ENCODE measurements at regions not wholly inside any gene's neighbourhood (a gene's known extent, or its start where the extent isn't known, plus 50 kb on each side); places are given as distances from the start of the nearest gene placed in this dataset.

GRCh38 chr9:89883401-89884341, 278.9 kb downstream of the GADD45G start:
- no peak for DNase-seq (ENCODE audit: low spot score)

GRCh38 chr9:89884356-89885083, 279.7 kb downstream of the GADD45G start:
- no peak for DNase-seq (ENCODE audit: low spot score)

GRCh38 chr9:89885156-89885555, 280.3 kb downstream of the GADD45G start:
- no peak for DNase-seq (ENCODE audit: low spot score)

- DNase-seq (ENCODE audit: low spot score) = no peak
Measured at GRCh38 chr9:89886281-89886700, 281.5 kb downstream of the GADD45G start.

GRCh38 chr9:89887286-89887685, 282.5 kb downstream of the GADD45G start:
- DNase-seq (ENCODE audit: low spot score) = no peak

- DNase-seq (ENCODE audit: low spot score) = no peak
Measured at GRCh38 chr9:89888233-89888632, 283.4 kb downstream of the GADD45G start.

GRCh38 chr9:89888677-89889076, 283.9 kb downstream of the GADD45G start:
- no peak for DNase-seq (ENCODE audit: low spot score)

GRCh38 chr9:89889865-89890264, 285.1 kb downstream of the GADD45G start:
- DNase-seq (ENCODE audit: low spot score) = no peak

- DNase-seq (ENCODE audit: low spot score) = no peak
Measured at GRCh38 chr9:89890326-89890980, 285.6 kb downstream of the GADD45G start.

GRCh38 chr9:89891221-89891590, 286.4 kb downstream of the GADD45G start:
- DNase-seq (ENCODE audit: low spot score) = no peak

- no peak for DNase-seq (ENCODE audit: low spot score)
Measured at GRCh38 chr9:89891591-89892304, 286.9 kb downstream of the GADD45G start.

GRCh38 chr9:89892920-89893319, 288.1 kb downstream of the GADD45G start:
- DNase-seq (ENCODE audit: low spot score) = no peak

- no peak for DNase-seq (ENCODE audit: low spot score)
Measured at GRCh38 chr9:89893886-89894285, 289.1 kb downstream of the GADD45G start.

GRCh38 chr9:89896806-89897340, 292.1 kb downstream of the GADD45G start:
- DNase-seq (ENCODE audit: low spot score) = no peak

- DNase-seq (ENCODE audit: low spot score) = no peak
Measured at GRCh38 chr9:89899573-89899972, 294.8 kb downstream of the GADD45G start.

GRCh38 chr9:89901920-89902319, 297.1 kb downstream of the GADD45G start:
- DNase-seq (ENCODE audit: low spot score) = no peak

GRCh38 chr9:89902450-89903140, 297.8 kb downstream of the GADD45G start:
- DNase-seq (ENCODE audit: low spot score) = no peak

- no peak for DNase-seq (ENCODE audit: low spot score)
Measured at GRCh38 chr9:89903141-89903475, 298.3 kb downstream of the GADD45G start.

GRCh38 chr9:89905606-89906338, 301.0 kb downstream of the GADD45G start:
- DNase-seq (ENCODE audit: low spot score) = no peak

All from D341Med (cell line).